GM13976 (cell line): ENCODE measurements at regions not wholly inside any gene's neighbourhood (a gene's known extent, or its start where the extent isn't known, plus 50 kb on each side); places are given as distances from the start of the nearest gene placed in this dataset.

ENCODE experiments used
- DNase-seq: peaks from one replicate; pipeline ENCODE4 v3.0.0; 2012; ENCODE audit warnings: low spot score
- in situ Hi-C: fragments of 300-500 bp; cut with MboI; formaldehyde crosslinking; loops from one replicate; pipeline ENCODE4 v1.12.0; 2022; ENCODE audit warnings: low sequenced_read_pairs, mixed read lengths, inconsistent platforms; ENCODE audit not compliant: unreplicated experiment
- TF ChIP-seq, protein P1 (sequence below): IDR thresholded peaks from 2 replicates; pipeline ENCODE4 v1.5.1; 2012; ENCODE audit warnings: borderline replicate concordance, mild to moderate bottlenecking; ENCODE audit not compliant: insufficient read depth; ENCODE audit errors: extremely low read depth, missing control alignments, control extremely low read depth

DNA sequence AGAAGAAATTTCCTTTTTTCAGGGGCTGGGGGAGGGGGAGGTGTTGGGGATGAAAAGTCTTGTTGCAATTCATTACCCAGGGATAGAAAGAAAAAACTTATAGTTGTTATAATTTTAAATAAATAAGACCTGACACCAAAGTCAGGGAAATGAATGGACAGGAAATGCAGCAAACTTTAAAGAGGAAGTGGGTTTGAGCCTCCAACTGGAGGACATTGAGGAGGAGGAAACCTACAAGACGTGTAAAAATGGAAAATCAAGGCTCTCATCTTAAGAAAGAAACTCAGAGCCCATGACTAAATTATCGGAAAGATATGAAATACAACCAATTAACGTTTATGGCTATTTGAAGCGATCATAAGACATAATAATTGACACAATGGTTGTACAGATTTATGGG is 54.4 kb downstream of the NIBAN1 start:
- no peak for DNase-seq
- in situ Hi-C loops = no loop called here
- TF ChIP-seq, protein P1, sequence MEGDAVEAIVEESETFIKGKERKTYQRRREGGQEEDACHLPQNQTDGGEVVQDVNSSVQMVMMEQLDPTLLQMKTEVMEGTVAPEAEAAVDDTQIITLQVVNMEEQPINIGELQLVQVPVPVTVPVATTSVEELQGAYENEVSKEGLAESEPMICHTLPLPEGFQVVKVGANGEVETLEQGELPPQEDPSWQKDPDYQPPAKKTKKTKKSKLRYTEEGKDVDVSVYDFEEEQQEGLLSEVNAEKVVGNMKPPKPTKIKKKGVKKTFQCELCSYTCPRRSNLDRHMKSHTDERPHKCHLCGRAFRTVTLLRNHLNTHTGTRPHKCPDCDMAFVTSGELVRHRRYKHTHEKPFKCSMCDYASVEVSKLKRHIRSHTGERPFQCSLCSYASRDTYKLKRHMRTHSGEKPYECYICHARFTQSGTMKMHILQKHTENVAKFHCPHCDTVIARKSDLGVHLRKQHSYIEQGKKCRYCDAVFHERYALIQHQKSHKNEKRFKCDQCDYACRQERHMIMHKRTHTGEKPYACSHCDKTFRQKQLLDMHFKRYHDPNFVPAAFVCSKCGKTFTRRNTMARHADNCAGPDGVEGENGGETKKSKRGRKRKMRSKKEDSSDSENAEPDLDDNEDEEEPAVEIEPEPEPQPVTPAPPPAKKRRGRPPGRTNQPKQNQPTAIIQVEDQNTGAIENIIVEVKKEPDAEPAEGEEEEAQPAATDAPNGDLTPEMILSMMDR = no peak

DNA sequence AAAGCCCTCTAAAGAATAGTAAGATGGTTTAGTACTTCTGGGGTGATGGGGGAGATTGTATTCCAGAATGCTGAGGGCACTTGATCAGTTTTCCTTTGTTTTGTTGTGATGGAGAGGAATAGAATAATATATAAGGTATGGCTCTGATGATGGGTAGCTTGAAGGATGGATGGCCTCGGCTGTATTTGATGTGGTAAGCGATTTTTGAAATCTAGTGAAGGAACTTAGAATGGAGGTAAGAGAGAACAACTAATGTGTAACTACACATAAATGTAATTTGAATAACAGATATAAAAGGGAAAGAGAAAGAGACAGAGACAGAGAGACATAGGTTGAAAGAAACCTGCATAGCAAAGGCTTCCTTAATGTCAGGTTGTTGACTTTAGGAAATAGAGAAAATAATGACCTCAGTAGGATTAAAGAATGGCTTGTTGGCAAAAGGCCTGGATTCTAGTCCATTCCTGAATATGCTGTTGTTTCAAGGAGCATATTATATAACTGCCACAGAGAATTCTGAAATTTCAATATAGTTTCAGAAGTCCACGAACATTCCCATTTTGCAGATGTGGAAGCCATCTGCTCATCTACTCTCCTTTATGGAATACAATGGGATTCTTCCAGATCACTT is 58.7 kb downstream of the NIBAN1 start:
- in situ Hi-C loops = no loop called here
- TF ChIP-seq, protein P1 = no peak
- DNase-seq = no peak

DNA sequence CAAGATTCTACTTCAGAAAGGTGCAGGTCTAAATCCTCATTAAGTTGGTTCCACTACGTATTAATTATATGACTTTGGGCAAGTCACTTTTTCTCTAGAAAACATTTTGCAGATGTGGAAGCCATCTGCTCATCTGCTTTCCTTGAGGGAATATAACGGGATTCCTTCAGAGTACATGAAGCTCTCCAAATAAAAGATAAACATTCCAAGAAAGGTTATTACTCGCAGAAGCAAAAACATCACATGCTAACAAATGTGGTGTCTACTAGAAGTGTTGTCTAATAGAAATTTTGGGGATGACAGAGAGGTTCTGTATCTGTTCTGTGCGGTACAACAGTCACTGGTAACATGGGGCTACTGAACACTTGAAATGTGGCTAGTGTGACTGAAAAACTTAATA is 60.2 kb downstream of the NIBAN1 start:
- no peak for DNase-seq
- in situ Hi-C loops = no loop called here
- TF ChIP-seq, protein P1 = no peak

DNA sequence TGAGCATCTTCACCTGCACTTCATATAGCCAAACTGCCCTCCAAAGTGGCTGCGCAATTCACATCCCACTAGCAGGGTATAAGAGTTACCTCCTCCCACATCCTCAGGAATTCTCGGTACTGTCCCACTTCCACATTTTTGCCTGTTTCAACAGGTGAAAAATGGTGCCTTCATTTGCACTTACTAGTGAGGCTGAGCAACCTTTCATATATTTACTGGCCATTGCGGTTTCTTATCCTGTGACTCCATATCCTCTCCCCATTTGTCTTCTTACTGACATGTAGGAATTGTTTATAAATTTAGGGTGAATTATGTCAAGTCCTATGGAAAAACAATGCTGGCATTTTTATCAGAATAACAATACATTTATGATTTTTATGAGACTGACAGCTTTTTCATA is 61.9 kb downstream of the NIBAN1 start:
- TF ChIP-seq, protein P1 = no peak
- DNase-seq = no peak
- in situ Hi-C loops = no loop called here

- TF ChIP-seq, protein P1 = no peak
- in situ Hi-C loops = no loop called here
- DNase-seq = no peak
Observed at GRCh38 chr1:184911830-184912229, 62.5 kb downstream of the NIBAN1 start.

- no peak for DNase-seq
- in situ Hi-C loops = no loop called here
- TF ChIP-seq, protein P1 = no peak
Observed at GRCh38 chr1:184911103-184911745, 63.1 kb downstream of the NIBAN1 start.
